Prostate gland (tissue), 2 donors: ENCODE measurements at regions not wholly inside any gene's neighbourhood (a gene's known extent, or its start where the extent isn't known, plus 50 kb on each side); places are given as distances from the start of the nearest gene placed in this dataset.

Source experiments
- POLR2A ChIP-seq: fragments of 450-650 bp; IDR thresholded peaks from one replicate; pipeline ENCODE4 v1.6.1; 2016; ENCODE audit warnings: antibody characterized with exemption, mild to moderate bottlenecking
- TF ChIP-seq, protein P1 (sequence below), 4 experiments: fragments of 200-600 bp in 2 of 4; fragments of 450-650 bp in 2 of 4; sonication (generic) in 2 of 4; IDR thresholded peaks; 1 replicate in 3 of 4; 2 replicates in 1 of 4; pipeline ENCODE4 v1.5.1; 2016 to 2019; ENCODE audit warnings: antibody characterized with exemption in 4 of 4, mild to moderate bottlenecking in 2 of 4, moderate library complexity in 2 of 4

DNA sequence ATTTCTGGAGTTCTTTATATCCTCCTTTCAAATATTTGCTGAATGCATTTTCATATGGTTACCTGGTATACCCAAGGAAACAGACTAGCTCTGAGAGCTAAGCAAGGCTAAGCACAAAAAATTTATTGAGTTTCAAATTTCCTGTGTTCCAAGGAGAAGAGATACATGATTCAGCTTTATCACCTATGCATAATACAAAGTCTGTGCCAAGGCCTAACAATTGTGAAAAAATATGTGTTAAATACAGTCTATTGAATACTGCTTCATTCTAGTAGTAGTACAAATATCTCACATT, 103.7 kb upstream of the LGR5 start:
- TF ChIP-seq, protein P1, sequence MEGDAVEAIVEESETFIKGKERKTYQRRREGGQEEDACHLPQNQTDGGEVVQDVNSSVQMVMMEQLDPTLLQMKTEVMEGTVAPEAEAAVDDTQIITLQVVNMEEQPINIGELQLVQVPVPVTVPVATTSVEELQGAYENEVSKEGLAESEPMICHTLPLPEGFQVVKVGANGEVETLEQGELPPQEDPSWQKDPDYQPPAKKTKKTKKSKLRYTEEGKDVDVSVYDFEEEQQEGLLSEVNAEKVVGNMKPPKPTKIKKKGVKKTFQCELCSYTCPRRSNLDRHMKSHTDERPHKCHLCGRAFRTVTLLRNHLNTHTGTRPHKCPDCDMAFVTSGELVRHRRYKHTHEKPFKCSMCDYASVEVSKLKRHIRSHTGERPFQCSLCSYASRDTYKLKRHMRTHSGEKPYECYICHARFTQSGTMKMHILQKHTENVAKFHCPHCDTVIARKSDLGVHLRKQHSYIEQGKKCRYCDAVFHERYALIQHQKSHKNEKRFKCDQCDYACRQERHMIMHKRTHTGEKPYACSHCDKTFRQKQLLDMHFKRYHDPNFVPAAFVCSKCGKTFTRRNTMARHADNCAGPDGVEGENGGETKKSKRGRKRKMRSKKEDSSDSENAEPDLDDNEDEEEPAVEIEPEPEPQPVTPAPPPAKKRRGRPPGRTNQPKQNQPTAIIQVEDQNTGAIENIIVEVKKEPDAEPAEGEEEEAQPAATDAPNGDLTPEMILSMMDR (IDR thresholded peaks at IDR 0.05): no peak
- TF ChIP-seq POLR2A: no peak
